ENCODE measurements at regions not wholly inside any gene's neighbourhood (a gene's known extent, or its start where the extent isn't known, plus 50 kb on each side); places are given as distances from the start of the nearest gene placed in this dataset.

DNA sequence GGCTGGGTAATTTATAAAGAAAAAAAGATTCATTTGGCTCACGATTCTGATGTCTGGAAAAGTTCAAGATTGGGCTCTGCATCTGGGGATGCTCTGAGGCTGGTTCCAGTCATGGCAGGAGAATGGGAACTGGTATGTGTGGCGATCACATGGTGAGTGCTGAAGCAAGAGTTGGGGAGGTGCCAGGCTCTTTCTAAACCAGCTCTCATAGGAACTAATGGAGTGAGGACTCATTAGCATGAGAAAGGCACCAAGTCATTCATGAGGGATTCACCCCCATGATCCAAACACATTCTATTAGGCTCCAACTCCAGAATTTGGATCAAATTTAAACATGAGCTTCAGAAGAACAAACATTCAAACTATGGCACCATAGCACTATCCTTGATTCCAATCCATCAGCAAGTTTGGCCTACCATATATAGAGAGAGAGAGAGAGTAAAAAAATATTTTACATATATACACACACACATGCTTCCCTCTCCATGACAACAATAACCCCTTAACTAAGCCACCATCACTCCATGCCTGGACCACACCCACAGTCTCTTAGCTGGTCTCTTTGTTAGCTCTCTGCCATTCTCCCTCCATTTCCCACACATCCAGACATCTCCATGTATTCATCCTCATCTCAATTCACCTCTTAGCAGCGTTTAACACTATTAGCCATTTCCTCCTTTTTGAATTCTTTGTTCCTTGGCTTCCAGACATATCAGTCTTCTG lies 57.9 kb downstream of the NPY start:
- CTCF ChIA-PET, result no interaction called here
- H3K4me3 Mint-ChIP-seq, result no peak overlapping the region
- H3K27ac Mint-ChIP-seq, result no peak overlapping the region
- H3K27me3 Mint-ChIP-seq, result no peaks in the 10 kb centered on the region
- no peaks in the 10 kb centered on the region for H3K36me3 Mint-ChIP-seq
- H3K9me3 Mint-ChIP-seq, result no peaks in the 10 kb centered on the region
- H3K4me1 Mint-ChIP-seq, result no peaks in the 10 kb centered on the region
- DNase-seq, result no peak

- CTCF ChIA-PET, result no interaction called here
- Mint-ChIP-seq H3K4me3 (no peak overlapping the region), H3K4me1 (no peaks in the 10 kb centered on the region), H3K27ac (no peak overlapping the region), H3K9me3 (no peaks in the 10 kb centered on the region), H3K36me3 (no peaks in the 10 kb centered on the region), H3K27me3 (no peaks in the 10 kb centered on the region)
- no peak for DNase-seq
Measured at GRCh38 chr7:24343614-24344013, 59.6 kb downstream of the NPY start.

DNA sequence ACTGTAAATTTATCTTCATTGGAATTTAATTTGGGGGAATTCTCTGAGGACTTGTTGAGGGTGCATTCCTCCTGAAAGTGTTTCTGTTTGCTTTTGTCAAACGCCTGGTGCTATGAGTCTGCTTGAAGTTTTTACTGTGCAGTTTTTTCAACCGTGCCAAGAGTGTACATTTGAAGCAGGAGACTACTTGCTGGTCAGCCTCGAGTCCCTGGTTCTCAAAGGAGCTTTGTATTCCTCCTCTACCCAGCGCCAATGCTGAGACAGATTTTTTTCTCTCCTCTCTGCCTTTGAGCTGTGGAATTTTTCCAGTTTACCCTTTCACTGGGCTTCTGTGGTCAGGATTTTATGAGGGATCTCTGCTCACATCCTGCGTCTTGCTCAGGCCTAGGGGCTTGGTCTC lies 62.1 kb downstream of the NPY start:
- H3K36me3 Mint-ChIP-seq, result no peaks in the 10 kb centered on the region
- H3K4me3 Mint-ChIP-seq, result no peak overlapping the region
- H3K27ac Mint-ChIP-seq, result no peak overlapping the region
- DNase-seq, result no peak
- H3K4me1 Mint-ChIP-seq, result no peaks in the 10 kb centered on the region
- CTCF ChIA-PET, result no interaction called here
- H3K27me3 Mint-ChIP-seq, result peaks cover 3% of the 10 kb centered on the region
- no peaks in the 10 kb centered on the region for H3K9me3 Mint-ChIP-seq

GRCh38 chr7:24346716-24347115 lies 62.7 kb downstream of the NPY start:
- CTCF ChIA-PET, result no interaction called here

GRCh38 chr7:24349339-24349738 lies 65.3 kb downstream of the NPY start:
- Mint-ChIP-seq H3K27ac (no peak overlapping the region), H3K27me3 (peaks cover 8% of the 10 kb centered on the region), H3K9me3 (peaks cover 2% of the 10 kb centered on the region), H3K4me3 (no peak overlapping the region), H3K36me3 (no peaks in the 10 kb centered on the region), H3K4me1 (no peaks in the 10 kb centered on the region)
- no peak for DNase-seq
- CTCF ChIA-PET, result interaction anchor here (1.0 kb wide), 1 partner anchor 653 kb away, joined by 3 read pairs; no protein-coding TSS in a partner anchor

More at GRCh38 chr7:24346716-24347115, 62.7 kb downstream of the NPY start:
- Mint-ChIP-seq H3K27ac (no peak overlapping the region), H3K36me3 (no peaks in the 10 kb centered on the region), H3K4me3 (no peak overlapping the region), H3K9me3 (no peaks in the 10 kb centered on the region), H3K27me3 (peaks cover 3% of the 10 kb centered on the region), H3K4me1 (no peaks in the 10 kb centered on the region)
- DNase-seq, result no peak

DNA sequence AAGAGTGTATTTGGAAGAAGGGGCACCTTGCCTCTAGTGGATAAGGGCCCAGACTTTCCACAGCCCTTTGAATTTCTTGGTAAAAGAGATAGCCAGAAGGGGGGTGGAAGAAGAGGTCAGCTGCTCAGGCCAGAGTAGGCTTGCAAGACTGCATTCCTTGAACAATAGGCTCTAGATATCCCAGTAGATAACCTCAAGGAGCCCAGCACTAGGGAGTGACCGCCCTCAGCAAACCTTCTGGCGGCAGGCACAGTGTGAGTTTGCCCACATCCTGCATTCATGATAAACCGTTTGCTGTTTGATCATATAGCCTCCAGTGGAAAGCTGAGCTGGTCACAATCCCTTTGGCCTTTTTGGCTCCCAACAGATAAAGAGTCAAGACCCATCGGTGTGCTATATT lies 70.5 kb downstream of the NPY start:
- CTCF ChIA-PET, result no interaction called here
- H3K9me3 Mint-ChIP-seq, result peaks cover 2% of the 10 kb centered on the region
- H3K4me3 Mint-ChIP-seq, result no peak overlapping the region
- no peaks in the 10 kb centered on the region for H3K4me1 Mint-ChIP-seq
- no peak for DNase-seq
- H3K27ac Mint-ChIP-seq, result no peak overlapping the region
- no peaks in the 10 kb centered on the region for H3K36me3 Mint-ChIP-seq
- H3K27me3 Mint-ChIP-seq, result peaks cover 4% of the 10 kb centered on the region

- peaks cover 2% of the 10 kb centered on the region for H3K9me3 Mint-ChIP-seq
- no peak overlapping the region for H3K27ac Mint-ChIP-seq
- CTCF ChIA-PET, result no interaction called here
- no peak for DNase-seq
- H3K27me3 Mint-ChIP-seq, result peaks cover 13% of the 10 kb centered on the region
- H3K4me3 Mint-ChIP-seq, result no peak overlapping the region
- H3K4me1 Mint-ChIP-seq, result no peaks in the 10 kb centered on the region
- H3K36me3 Mint-ChIP-seq, result no peaks in the 10 kb centered on the region
Measured at GRCh38 chr7:24356718-24357386, 72.9 kb downstream of the NPY start.

- no peaks in the 10 kb centered on the region for H3K4me1 Mint-ChIP-seq
- H3K27me3 Mint-ChIP-seq, result peaks cover 16% of the 10 kb centered on the region
- H3K36me3 Mint-ChIP-seq, result no peaks in the 10 kb centered on the region
Measured at GRCh38 chr7:24361001-24361400, 77.0 kb downstream of the NPY start.

GRCh38 chr7:24365606-24366005 lies 81.6 kb downstream of the NPY start:
- Mint-ChIP-seq H3K27ac (no peak overlapping the region), H3K4me3 (no peak overlapping the region), H3K27me3 (peaks cover 12% of the 10 kb centered on the region), H3K4me1 (no peaks in the 10 kb centered on the region), H3K9me3 (no peaks in the 10 kb centered on the region), H3K36me3 (no peaks in the 10 kb centered on the region)
- CTCF ChIA-PET, result no interaction called here
- DNase-seq, result no peak

More at GRCh38 chr7:24361001-24361400, 77.0 kb downstream of the NPY start:
- CTCF ChIA-PET, result no interaction called here
- no peak for DNase-seq
- Mint-ChIP-seq H3K27ac (no peak overlapping the region), H3K9me3 (no peaks in the 10 kb centered on the region), H3K4me3 (no peak overlapping the region)

DNA sequence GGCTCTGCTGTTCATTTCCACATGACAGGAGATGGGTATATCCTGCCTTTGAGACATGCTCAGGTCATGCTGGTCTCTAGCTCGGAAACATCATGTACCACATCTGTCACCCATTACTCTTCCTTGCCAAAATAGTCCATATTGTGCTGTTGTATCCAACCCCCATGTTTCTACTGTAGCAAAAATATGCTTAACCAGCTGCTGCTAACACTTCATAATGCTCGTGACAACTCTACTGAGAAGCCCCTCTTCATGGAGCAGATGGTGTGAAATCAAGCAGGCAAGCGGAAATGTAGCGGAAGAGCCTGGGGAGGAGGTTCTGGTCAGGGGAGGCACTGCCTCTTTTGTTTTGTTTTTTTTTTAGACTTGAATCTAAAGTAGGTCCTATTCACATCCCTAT lies 82.9 kb downstream of the NPY start:
- DNase-seq, result no peak

GRCh38 chr7:24368161-24368560 lies 84.2 kb downstream of the NPY start:
- Mint-ChIP-seq H3K27ac (no peak overlapping the region), H3K4me3 (no peak overlapping the region), H3K36me3 (no peaks in the 10 kb centered on the region), H3K4me1 (no peaks in the 10 kb centered on the region), H3K9me3 (no peaks in the 10 kb centered on the region), H3K27me3 (peaks cover 8% of the 10 kb centered on the region)
- DNase-seq, result no peak
- CTCF ChIA-PET, result no interaction called here

More for the DNA sequence above, 82.9 kb downstream of the NPY start:
- Mint-ChIP-seq H3K4me1 (no peaks in the 10 kb centered on the region), H3K27ac (no peak overlapping the region), H3K36me3 (no peaks in the 10 kb centered on the region), H3K4me3 (no peak overlapping the region), H3K9me3 (no peaks in the 10 kb centered on the region), H3K27me3 (peaks cover 8% of the 10 kb centered on the region)
- CTCF ChIA-PET, result no interaction called here

- CTCF ChIA-PET, result interaction anchor here (1.8 kb wide), 1 partner anchor 11 kb away, joined by 7 read pairs; no protein-coding TSS in a partner anchor
- Mint-ChIP-seq H3K27ac (no peak overlapping the region), H3K36me3 (no peaks in the 10 kb centered on the region), H3K27me3 (peaks cover 5% of the 10 kb centered on the region), H3K4me1 (no peaks in the 10 kb centered on the region), H3K4me3 (no peak overlapping the region), H3K9me3 (no peaks in the 10 kb centered on the region)
- no peak for DNase-seq
Measured at GRCh38 chr7:24370541-24370940, 86.6 kb downstream of the NPY start.

DNA sequence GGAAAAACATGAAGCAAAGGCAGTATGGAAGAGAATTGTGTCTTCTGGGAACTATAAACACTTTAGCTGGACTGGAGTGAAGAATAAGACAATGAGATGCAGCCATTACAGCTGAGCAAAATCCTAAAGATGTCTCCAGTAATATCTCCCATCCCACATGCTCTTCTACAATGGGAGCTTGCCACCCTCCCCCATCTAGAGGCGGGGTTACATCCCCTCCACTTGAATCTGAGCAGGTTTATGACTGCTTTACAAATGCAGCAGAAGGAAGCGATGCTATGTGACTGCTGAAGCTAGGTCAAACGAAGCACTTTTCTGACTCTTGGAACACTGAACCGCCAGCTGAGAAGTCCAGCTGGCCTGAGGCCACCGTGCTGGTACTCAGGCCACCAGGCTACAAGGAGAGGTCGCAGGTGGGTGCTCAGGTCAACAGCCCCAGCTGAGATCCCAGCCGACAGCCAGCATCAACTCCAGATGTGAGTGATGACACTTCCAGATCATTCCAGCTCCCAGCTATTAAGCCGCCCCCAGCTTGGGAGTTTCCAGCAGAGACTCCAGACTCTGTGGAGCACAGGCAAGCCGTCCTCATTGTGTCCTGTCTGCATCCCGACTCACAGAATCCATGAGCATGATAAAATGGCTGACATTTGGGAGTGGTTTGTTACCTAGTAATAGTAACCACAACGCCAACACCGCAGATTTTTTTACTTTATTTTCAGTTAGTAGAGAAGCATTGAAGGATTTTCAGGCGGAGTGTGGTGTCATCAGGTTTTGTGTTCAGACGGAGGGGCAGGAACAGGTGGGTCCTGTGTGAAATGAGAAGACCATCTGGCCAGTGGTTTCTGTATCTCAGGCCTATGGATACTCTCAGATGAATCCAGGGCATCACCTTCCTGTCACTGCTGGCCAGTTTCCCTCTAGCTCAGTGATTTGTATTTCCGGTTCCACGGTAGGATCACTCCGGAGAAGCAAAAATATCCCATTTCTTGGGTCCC lies 89.3 kb downstream of the NPY start:
- Mint-ChIP-seq H3K36me3 (no peaks in the 10 kb centered on the region), H3K9me3 (no peaks in the 10 kb centered on the region), H3K4me1 (no peaks in the 10 kb centered on the region), H3K27ac (no peak overlapping the region), H3K27me3 (no peaks in the 10 kb centered on the region), H3K4me3 (no peak overlapping the region)
- no peak for DNase-seq
- CTCF ChIA-PET, result interaction anchor here (0.6 kb wide), 1 partner anchor 826 kb away, joined by 3 read pairs; no protein-coding TSS in a partner anchor

- H3K9me3 Mint-ChIP-seq, result no peaks in the 10 kb centered on the region
- no peaks in the 10 kb centered on the region for H3K36me3 Mint-ChIP-seq
- H3K27me3 Mint-ChIP-seq, result no peaks in the 10 kb centered on the region
- no peaks in the 10 kb centered on the region for H3K4me1 Mint-ChIP-seq
- H3K27ac Mint-ChIP-seq, result no peak overlapping the region
- H3K4me3 Mint-ChIP-seq, result no peak overlapping the region
- CTCF ChIA-PET, result no interaction called here
- no peak for DNase-seq
Measured at GRCh38 chr7:24378871-24379616, 95.1 kb downstream of the NPY start.

All from activated naive CD4-positive, alpha-beta T cell treated with anti-CD3 and anti-CD28 coated beads, Interleukin-2, amount 10 ng/mL, durations not matched to agents 7 days and 5 days (primary cell).